H1 (cell line): ENCODE measurements at regions not wholly inside any gene's neighbourhood (a gene's known extent, or its start where the extent isn't known, plus 50 kb on each side); places are given as distances from the start of the nearest gene placed in this dataset.

ENCODE experiments used
- CTCF ChIA-PET: fragments of 300-600 bp; sonication (Branson Sonifier 250); formaldehyde crosslinking; loops from one replicate; lab custom pipeline; 2021; ENCODE audit not compliant: partially characterized antibody; lab: Charles Lee
- POLR2A ChIA-PET: fragments of 300-600 bp; sonication (Branson Sonifier 250); formaldehyde crosslinking; loops from one replicate; lab custom pipeline; 2021; ENCODE audit warnings: inconsistent platforms; ENCODE audit not compliant: partially characterized antibody; lab: Charles Lee
- DNase-seq, 2 experiments: peaks; one replicate each; pipeline versions ENCODE4 v3.0.0 to v3.0.0-alpha.2; 2010 to 2022; ENCODE audit warnings: low spot score in 2 of 2, low read depth in 1 of 2, mixed read lengths in 1 of 2
- FAIRE-seq: peaks from 2 replicates; lab custom pipeline; 2011; peaks lifted over from hg19 to GRCh38; lab: Jason Lieb, UNC
- H2AFZ ChIP-seq: 2 replicates; pipeline ENCODE4 v1.8.1; 2012; ENCODE audit warnings: low read length, inconsistent platforms
- H2AK5ac ChIP-seq: 2 replicates; pipeline ENCODE4 v1.6.1; 2013; ENCODE audit warnings: low read depth, low read length
- H2BK120ac ChIP-seq: replicated peaks from 2 replicates; pipeline ENCODE3; 2013; ENCODE audit warnings: low read depth, low read length, inconsistent platforms
- H2BK12ac ChIP-seq: 2 replicates; pipeline ENCODE4 v1.6.1; 2013; ENCODE audit warnings: low read depth, low read length
- H2BK15ac ChIP-seq: 2 replicates; pipeline ENCODE4 v1.6.1; 2013; ENCODE audit warnings: low read length
- H2BK20ac ChIP-seq: 2 replicates; pipeline ENCODE4 v1.6.1; 2013; ENCODE audit warnings: low read length
- H2BK5ac ChIP-seq: 2 replicates; pipeline ENCODE4 v1.6.1; 2013; ENCODE audit warnings: low read depth, low read length
- H3K14ac ChIP-seq: 2 replicates; pipeline ENCODE4 v1.6.1; 2013; ENCODE audit warnings: inconsistent platforms; ENCODE audit not compliant: insufficient read length
- H3K18ac ChIP-seq: 2 replicates; pipeline ENCODE4 v1.6.1; 2013; ENCODE audit warnings: low read length; ENCODE audit errors: extremely low read depth
- H3K23ac ChIP-seq: 2 replicates; pipeline ENCODE4 v1.6.1; 2013; ENCODE audit warnings: inconsistent platforms; ENCODE audit not compliant: insufficient read length
- H3K23me2 ChIP-seq: 2 replicates; pipeline ENCODE4 v1.6.1; 2013; ENCODE audit warnings: low read depth, low read length
- H3K27ac ChIP-seq: 2 replicates; pipeline ENCODE4 v1.6.1; 2011; ENCODE audit warnings: low read depth, low read length, inconsistent platforms
- H3K27me3 ChIP-seq, 4 experiments: replicated peaks in 1 of 4; 1 replicate in 1 of 4; 2 replicates in 3 of 4; pipeline versions ENCODE4 v1.6.1 to v1.8.1; 2011 to 2013; ENCODE audit warnings: low read length in 3 of 4, mild to moderate bottlenecking in 3 of 4, inconsistent platforms in 2 of 4, mixed read lengths in 2 of 4, moderate library complexity in 1 of 4; ENCODE audit not compliant: control insufficient read depth in 3 of 4, insufficient read depth in 3 of 4; ENCODE audit errors: extremely low read depth in 1 of 4
- H3K36me3 ChIP-seq, 4 experiments: 2 replicates each; pipeline versions ENCODE4 v1.6.1 to v1.8.1; 2011 to 2013; ENCODE audit warnings: mild to moderate bottlenecking in 4 of 4, low read length in 3 of 4, moderate library complexity in 2 of 4, control low read depth in 1 of 4, inconsistent platforms in 1 of 4; ENCODE audit not compliant: insufficient read depth in 4 of 4, control insufficient read depth in 2 of 4
- H3K4ac ChIP-seq: replicated peaks from 2 replicates; pipeline ENCODE3; 2013; ENCODE audit warnings: low read length, low read depth, mixed read lengths, inconsistent platforms; ENCODE audit not compliant: insufficient read length
- H3K4me1 ChIP-seq, 4 experiments: replicated peaks in 1 of 4; 1 replicate in 1 of 4; 2 replicates in 3 of 4; pipeline versions ENCODE4 v1.6.1 to v1.8.1; 2011 to 2013; ENCODE audit warnings: low read length in 3 of 4, inconsistent platforms in 2 of 4, mixed read lengths in 1 of 4; ENCODE audit not compliant: insufficient read depth in 4 of 4, control insufficient read depth in 3 of 4
- H3K4me2 ChIP-seq, 2 experiments: 2 replicates each; pipeline versions ENCODE4 v1.6.1 to v1.8.1; 2011 to 2013; ENCODE audit warnings: low read depth in 2 of 2, low read length in 2 of 2, control low read depth in 1 of 2, inconsistent platforms in 1 of 2, mild to moderate bottlenecking in 1 of 2; ENCODE audit not compliant: insufficient read depth in 1 of 2
- H3K4me3 ChIP-seq, 4 experiments: fragments of 200-600, 300-600 bp in 1 of 4; sonication (generic), shearing (Covaris generic), sonication (Bioruptor Twin) in 1 of 4; 2 replicates each; pipeline versions ENCODE4 v1.5.1 to v1.8.1; 2011 to 2016; ENCODE audit warnings: low read length in 4 of 4, low read depth in 3 of 4, control low read depth in 2 of 4, inconsistent platforms in 2 of 4, mild to moderate bottlenecking in 2 of 4, mixed read lengths in 1 of 4, moderate library complexity in 1 of 4; ENCODE audit not compliant: insufficient read depth in 2 of 4; ENCODE audit errors: extremely low read depth in 1 of 4
- H3K56ac ChIP-seq: replicated peaks from 2 replicates; pipeline ENCODE3; 2013; ENCODE audit warnings: low read depth, mild to moderate bottlenecking, mixed read lengths, low read length, inconsistent platforms; ENCODE audit not compliant: insufficient read length
- H3K79me1 ChIP-seq: 2 replicates; pipeline ENCODE4 v1.6.1; 2013; ENCODE audit warnings: low read depth, low read length, control low read depth
- H3K79me2 ChIP-seq, 2 experiments: 2 replicates each; pipeline versions ENCODE4 v1.6.1 to v1.8.1; 2012 to 2013; ENCODE audit warnings: low read length in 2 of 2, mild to moderate bottlenecking in 2 of 2, inconsistent platforms in 1 of 2; ENCODE audit not compliant: insufficient read depth in 2 of 2, control insufficient read depth in 1 of 2
- H3K9ac ChIP-seq, 4 experiments: replicated peaks in 1 of 4; 1 replicate in 1 of 4; 2 replicates in 3 of 4; pipeline versions ENCODE4 v1.6.1 to v1.8.1; 2011 to 2013; ENCODE audit warnings: low read depth in 3 of 4, low read length in 3 of 4, control low read depth in 2 of 4, mild to moderate bottlenecking in 2 of 4, moderate library complexity in 2 of 4, inconsistent platforms in 1 of 4; ENCODE audit errors: extremely low read depth in 1 of 4
- H3K9me3 ChIP-seq, 2 experiments: 2 replicates each; pipeline versions ENCODE4 v1.6.1 to v1.8.1; 2012 to 2013; ENCODE audit warnings: mild to moderate bottlenecking in 2 of 2, moderate library complexity in 2 of 2, control low read depth in 1 of 2, inconsistent platforms in 1 of 2, low read depth in 1 of 2, low read length in 1 of 2, mixed read lengths in 1 of 2; ENCODE audit not compliant: insufficient read depth in 2 of 2
- H4K20me1 ChIP-seq, 2 experiments: replicated peaks in 1 of 2; 2 replicates each; pipeline versions ENCODE3 to v1.8.1; 2011 to 2013; ENCODE audit warnings: inconsistent platforms in 2 of 2, low read length in 2 of 2, mild to moderate bottlenecking in 1 of 2; ENCODE audit not compliant: insufficient read depth in 2 of 2, control insufficient read depth in 1 of 2
- H4K5ac ChIP-seq: 2 replicates; pipeline ENCODE4 v1.6.1; 2013; ENCODE audit warnings: low read length, low read depth, mixed read lengths, inconsistent platforms; ENCODE audit not compliant: insufficient read length
- H4K8ac ChIP-seq: 2 replicates; pipeline ENCODE4 v1.8.0; 2013; ENCODE audit warnings: mild to moderate bottlenecking, moderate library complexity, low read length, inconsistent platforms; ENCODE audit not compliant: insufficient read depth; ENCODE audit errors: extremely low read depth
- H4K91ac ChIP-seq: replicated peaks from 2 replicates; pipeline ENCODE3; 2013; ENCODE audit warnings: low read length, mixed read lengths, inconsistent platforms; ENCODE audit not compliant: insufficient read length
- CHD2 ChIP-seq: IDR thresholded peaks from 2 replicates; pipeline ENCODE4 v1.6.1; 2012; ENCODE audit warnings: low read length, improper control_type of control experiment
- YY1 ChIP-seq: IDR thresholded peaks from 2 replicates; pipeline ENCODE4 v1.6.1; 2011; ENCODE audit warnings: low read depth, mild to moderate bottlenecking, low read length
- WGBS, 2 experiments: shearing (Covaris generic) in 1 of 2; methylation state at CpG; one replicate each; pipeline versions ENCODE4 v1.1.6 to v1.1.7; 2013 to 2015; ENCODE audit warnings: low lambda C conversion rate in 2 of 2, mixed read lengths in 2 of 2, inconsistent platforms in 1 of 2, low coverage in 1 of 2, missing lambda C conversion rate in 1 of 2; ENCODE audit not compliant: insufficient replicate concordance in 2 of 2, insufficient coverage in 1 of 2, insufficient read length in 1 of 2; ENCODE audit errors: extremely low coverage in 1 of 2, missing lambda C conversion rate in 1 of 2; 5-methylcytosine and 5-hydroxymethylcytosine counted together

DNA sequence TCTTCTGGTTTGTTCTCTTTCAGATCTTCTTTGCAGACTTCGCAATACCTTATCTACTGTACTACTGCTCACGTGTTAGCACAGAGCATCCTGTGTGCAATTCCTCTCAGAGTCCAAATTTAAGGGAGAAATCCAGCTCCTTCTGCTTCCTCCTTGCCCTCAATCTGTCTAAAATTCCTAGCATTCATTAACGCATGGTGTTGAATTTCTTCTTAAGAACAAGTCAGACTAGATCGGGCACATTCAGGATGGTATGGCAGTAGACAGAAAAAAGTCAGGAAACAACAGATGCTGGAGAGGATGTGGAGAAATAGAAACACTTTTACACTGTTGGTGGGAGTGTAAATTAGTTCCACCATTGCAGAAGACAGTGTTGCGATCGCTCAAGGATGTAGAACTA is 206.1 kb upstream of the CDH7 start:
- no peak overlapping the region for H3K23ac ChIP-seq
- no peak overlapping the region for H4K5ac ChIP-seq
- no peaks in the 10 kb centered on the region for H3K79me2 ChIP-seq
- no peak overlapping the region for H3K4ac ChIP-seq
- no peak overlapping the region for H2BK5ac ChIP-seq
- no peak overlapping the region for H2AK5ac ChIP-seq
- no peak overlapping the region for H3K4me2 ChIP-seq
- H3K9me3 ChIP-seq, result no peaks in the 10 kb centered on the region
- no peak overlapping the region for H3K9ac ChIP-seq
- no peak overlapping the region for H2BK15ac ChIP-seq
- no peak overlapping the region for H4K8ac ChIP-seq
- H2BK120ac ChIP-seq, result no peak overlapping the region
- DNase-seq, result no peak
- H3K56ac ChIP-seq, result no peak overlapping the region
- H3K79me1 ChIP-seq, result no peaks in the 10 kb centered on the region
- no peak for FAIRE-seq
- no peaks in the 10 kb centered on the region for H3K23me2 ChIP-seq
- no peak overlapping the region for H3K14ac ChIP-seq
- no peak overlapping the region for H2BK20ac ChIP-seq
- ChIA-PET CTCF (no interaction called here), POLR2A (no interaction called here)
- no peaks in the 10 kb centered on the region for H3K27me3 ChIP-seq
- H4K91ac ChIP-seq, result no peak overlapping the region
- no peak overlapping the region for H3K27ac ChIP-seq
- no peaks in the 10 kb centered on the region for H3K4me1 ChIP-seq
- 95% methylated on average over 6 of the region's 6 CpGs; no CpG with 5 or more reads in 1 of the 2 experiments for WGBS, 2 experiments
- no peak overlapping the region for H3K18ac ChIP-seq
- no peaks in the 10 kb centered on the region for H3K36me3 ChIP-seq
- no peak overlapping the region for H2AFZ ChIP-seq
- no peak overlapping the region for H3K4me3 ChIP-seq
- no peaks in the 10 kb centered on the region for H4K20me1 ChIP-seq
- H2BK12ac ChIP-seq, result no peak overlapping the region
- TF ChIP-seq YY1 (no peak), CHD2 (no peak)
